Fibroblast of pulmonary artery (primary cell): ENCODE measurements at regions not wholly inside any gene's neighbourhood (a gene's known extent, or its start where the extent isn't known, plus 50 kb on each side); places are given as distances from the start of the nearest gene placed in this dataset.

ENCODE experiments used
- DNase-seq: peaks from one replicate; pipeline ENCODE4 v3.0.0-alpha.2; 2010; ENCODE audit warnings: low read depth
- H3K4me3 ChIP-seq: replicated peaks from 2 replicates; pipeline ENCODE4 v1.5.1; 2011; ENCODE audit warnings: low read depth, mild to moderate bottlenecking, control low read depth, low read length, moderate library complexity
- CTCF ChIP-seq: IDR thresholded peaks from 2 replicates; pipeline ENCODE4 v1.5.1; 2011; ENCODE audit warnings: mild to moderate bottlenecking, control low read depth, low read length, inconsistent platforms; ENCODE audit errors: missing control alignments

DNA sequence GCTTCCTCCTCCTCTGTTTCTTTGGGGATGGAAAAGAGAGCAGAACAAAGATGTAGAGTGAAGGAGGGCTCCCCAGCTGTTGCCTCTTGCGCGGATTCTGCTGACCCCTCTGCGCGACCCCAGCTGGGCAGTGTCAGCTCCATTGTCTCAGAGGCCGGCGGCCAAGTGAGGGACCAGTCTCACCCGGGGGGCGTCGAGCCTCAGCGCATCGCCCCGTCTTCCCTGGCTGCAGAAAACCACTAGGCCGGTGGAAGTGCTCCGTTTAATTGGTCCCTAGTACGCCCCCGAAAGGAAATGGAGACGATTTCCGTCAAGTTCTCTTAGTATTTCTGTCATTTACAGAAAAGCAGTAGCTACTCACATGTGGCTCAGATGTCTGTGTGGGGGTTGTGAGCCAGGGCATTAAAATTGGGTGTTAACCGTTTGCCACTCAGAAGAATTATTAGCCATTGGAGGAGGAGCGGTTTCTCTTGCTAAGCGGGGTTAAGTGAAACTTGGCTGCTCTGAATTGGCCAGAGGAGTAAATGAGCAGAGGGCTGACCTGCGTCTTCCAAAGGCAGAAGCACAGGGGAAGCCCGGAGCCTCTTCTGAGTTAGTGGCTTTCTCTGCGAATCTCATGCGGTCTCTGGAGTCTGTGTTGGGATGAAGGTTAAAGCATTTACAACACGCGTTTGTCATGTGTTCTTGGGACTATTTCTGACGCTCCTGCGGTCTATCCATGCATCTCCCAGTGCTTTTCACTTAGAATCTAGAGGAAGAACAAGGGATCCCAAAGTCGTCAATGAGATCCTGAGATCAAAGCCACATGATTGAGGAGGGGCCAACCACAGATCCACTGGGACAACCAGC lies 132.8 kb upstream of the MYO16 start:
- no peak overlapping the region for H3K4me3 ChIP-seq
- peak; percentile 5 for DNase-seq
- TF ChIP-seq CTCF = no peak

DNA sequence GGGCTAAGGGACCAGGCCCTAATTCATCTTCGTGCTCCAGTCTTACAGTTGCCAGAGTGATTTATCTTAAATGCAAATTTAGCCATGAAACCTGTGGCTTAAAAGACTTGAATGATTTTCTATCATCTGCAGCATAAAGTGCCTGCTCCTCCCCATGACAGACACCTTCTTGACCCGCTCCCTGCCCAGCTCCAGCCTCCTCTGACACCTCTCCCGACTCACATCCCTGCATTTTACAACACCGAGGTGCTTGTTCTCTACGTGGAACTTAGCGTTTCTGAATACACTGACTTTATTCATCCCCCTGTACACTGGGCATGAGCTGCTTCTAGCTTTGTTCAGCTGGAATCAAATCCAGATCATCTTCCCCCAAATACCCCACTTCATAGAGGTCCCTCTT lies 128.7 kb upstream of the MYO16 start:
- TF ChIP-seq CTCF = no peak
- H3K4me3 ChIP-seq = no peak overlapping the region
- no peak for DNase-seq

DNA sequence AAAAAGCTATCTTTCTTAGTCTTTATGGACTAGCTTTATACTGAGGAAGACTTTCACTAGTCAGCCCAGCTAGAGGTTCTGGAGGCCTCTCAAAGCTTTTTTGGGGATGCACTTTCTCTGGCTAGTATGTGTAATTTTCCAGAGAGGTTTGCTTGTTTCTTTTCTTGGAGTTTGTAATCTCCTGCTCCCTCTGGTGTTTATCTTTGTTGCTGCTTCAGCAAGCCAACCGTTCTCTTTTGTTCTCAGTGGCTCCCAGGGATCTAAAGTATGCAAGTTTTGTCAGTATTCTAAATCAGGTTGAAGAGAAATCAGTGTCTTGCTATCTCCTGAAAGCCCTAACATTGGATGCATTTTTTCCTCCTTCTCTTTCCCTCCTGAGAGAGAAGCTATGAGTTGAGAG lies 121.1 kb upstream of the MYO16 start:
- TF ChIP-seq CTCF = peak; percentile 60
- peak; percentile 59 for DNase-seq
- no peak overlapping the region for H3K4me3 ChIP-seq

GRCh38 chr13:108525827-108526226 lies 103.6 kb upstream of the MYO16 start:
- H3K4me3 ChIP-seq = no peak overlapping the region
- no peak for TF ChIP-seq CTCF
- DNase-seq = no peak

- no peak for DNase-seq
Observed at GRCh38 chr13:108526286-108526685, 103.1 kb upstream of the MYO16 start.

DNA sequence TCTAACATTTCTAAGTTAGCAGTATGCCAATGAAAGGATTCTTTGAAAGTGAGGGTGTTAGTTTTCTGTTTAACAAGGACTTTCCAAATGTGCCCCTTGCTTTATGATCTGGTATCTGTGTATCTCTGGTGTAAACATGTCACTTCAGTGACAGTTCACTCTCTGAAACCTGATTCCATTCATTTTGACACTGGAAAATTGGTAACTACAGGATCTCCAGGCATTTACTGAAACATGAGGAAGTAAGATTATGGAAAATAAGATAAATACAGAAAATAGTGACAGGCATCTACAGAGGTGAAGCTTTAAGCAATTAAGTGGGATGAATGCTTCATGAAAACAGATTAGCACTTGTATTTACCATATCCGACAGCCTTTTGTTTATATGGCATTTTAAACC lies 101.6 kb upstream of the MYO16 start:
- DNase-seq = no peak
- TF ChIP-seq CTCF = no peak
- H3K4me3 ChIP-seq = no peak overlapping the region

More at GRCh38 chr13:108526286-108526685, 103.1 kb upstream of the MYO16 start:
- TF ChIP-seq CTCF = no peak
- H3K4me3 ChIP-seq = no peak overlapping the region

DNA sequence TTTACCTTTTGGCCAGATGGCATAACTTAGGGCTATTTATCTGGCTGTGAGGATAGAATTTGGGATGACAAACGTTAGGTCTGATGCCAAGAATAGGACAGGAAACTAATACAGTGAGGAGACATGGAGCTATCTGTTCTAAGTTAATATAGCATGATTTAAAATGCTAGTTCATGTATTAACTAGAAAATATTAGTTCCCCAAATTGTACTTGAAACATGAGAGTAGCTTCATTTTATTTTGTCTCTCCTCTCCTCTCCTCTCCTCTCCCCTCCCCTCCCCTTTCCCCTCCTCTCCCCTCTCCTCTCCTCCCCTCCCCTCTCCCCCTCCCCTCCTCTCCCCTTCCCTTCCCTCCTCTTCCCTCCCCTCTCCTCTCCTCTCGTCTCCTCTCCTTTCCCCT lies 101.1 kb upstream of the MYO16 start:
- no peak for TF ChIP-seq CTCF
- H3K4me3 ChIP-seq = no peak overlapping the region
- DNase-seq = no peak
